ENCODE measurements at regions not wholly inside any gene's neighbourhood (a gene's known extent, or its start where the extent isn't known, plus 50 kb on each side); places are given as distances from the start of the nearest gene placed in this dataset.

GRCh38 chr3:188007897-188008296, 146.1 kb upstream of the LPP start (continued):
- TF ChIP-seq HOXC10 (CRISPR knock-in tag; IDR thresholded peaks at IDR 0.05), result no peak

GRCh38 chr3:188008582-188009213, 145.3 kb upstream of the LPP start:
- no peaks in the 10 kb centered on the region for H3K36me3 ChIP-seq (ENCODE audit: control insufficient read depth in 2 of 2, insufficient read depth in 1 of 2, low read length in 2 of 2)
- no peak overlapping the region for H3K27ac ChIP-seq (ENCODE audit: extremely low read depth, low read depth, low read length)
- no peaks in the 10 kb centered on the region for H3K4me1 ChIP-seq (ENCODE audit: control insufficient read depth, insufficient read depth, low read length)
- H3K4me3 ChIP-seq (ENCODE audit: low read depth, low read length), result no peak overlapping the region
- CTCF ChIA-PET, result interaction anchor here (0.6 kb wide), 1 partner anchor 9 kb away, joined by 3 read pairs; no protein-coding TSS in a partner anchor
- no peaks in the 10 kb centered on the region for H3K9me3 ChIP-seq (ENCODE audit: control insufficient read depth, insufficient read depth, low read depth, low read length)
- POLR2A ChIA-PET, result interaction anchor here (0.6 to 1.2 kb wide), 2 partner anchors 16 to 1063 kb away, joined by 3 read pairs; no protein-coding TSS in a partner anchor
- TF ChIP-seq ZNF26 (tag by site-specific recombination; IDR thresholded peaks at IDR 0.05), result no peak
- no peak for TF ChIP-seq ZNF16 (tag by site-specific recombination; IDR thresholded peaks at IDR 0.05; ENCODE audit: low read depth)
- no peak for TF ChIP-seq PBX3 (CRISPR knock-in tag; IDR thresholded peaks at IDR 0.05)
- no peak for TF ChIP-seq ZNF510 (tag by site-specific recombination; IDR thresholded peaks at IDR 0.05; ENCODE audit: insufficient replicate concordance)
- TF ChIP-seq ZBTB6 (tag by site-specific recombination; IDR thresholded peaks at IDR 0.05), result no peak

- Histone ChIP-seq H3K4me1 (ENCODE audit: control insufficient read depth, insufficient read depth, low read length) (no peaks in the 10 kb centered on the region), H3K36me3 (ENCODE audit: control insufficient read depth in 2 of 2, insufficient read depth in 1 of 2, low read length in 2 of 2) (no peaks in the 10 kb centered on the region), H3K9me3 (ENCODE audit: control insufficient read depth, insufficient read depth, low read depth, low read length) (no peaks in the 10 kb centered on the region), H3K27ac (ENCODE audit: extremely low read depth, low read depth, low read length) (no peak overlapping the region), H3K4me3 (ENCODE audit: low read depth, low read length) (no peak overlapping the region)
- CTCF ChIA-PET, result no interaction called here
- POLR2A ChIA-PET, result interaction anchor here (1.0 kb wide), 1 partner anchor 271 kb away, joined by 3 read pairs; no protein-coding TSS in a partner anchor
- TF ChIP-seq ZNF174 (tag by site-specific recombination; IDR thresholded peaks at IDR 0.05), result no peak
- TF ChIP-seq ZNF513 (tag by site-specific recombination; IDR thresholded peaks at IDR 0.05), result no peak
- no peak for TF ChIP-seq ZNF514 (tag by site-specific recombination; IDR thresholded peaks at IDR 0.05)
- TF ChIP-seq ZNF837 (tag by site-specific recombination; IDR thresholded peaks at IDR 0.05), result no peak
- no peak for TF ChIP-seq PRDM4 (tag by site-specific recombination; IDR thresholded peaks at IDR 0.05)
- no peak for TF ChIP-seq KLF7 (tag by site-specific recombination; IDR thresholded peaks at IDR 0.05; ENCODE audit: borderline replicate concordance)
- no peak for TF ChIP-seq ZNF214 (tag by site-specific recombination; IDR thresholded peaks at IDR 0.05; ENCODE audit: borderline replicate concordance)
- TF ChIP-seq ZNF19 (tag by site-specific recombination; IDR thresholded peaks at IDR 0.05; ENCODE audit: low read depth), result no peak
- TF ChIP-seq ZNF114 (tag by site-specific recombination; IDR thresholded peaks at IDR 0.05), result no peak
- TF ChIP-seq ZNF560 (tag by site-specific recombination; IDR thresholded peaks at IDR 0.05; ENCODE audit: borderline replicate concordance), result no peak
- TF ChIP-seq BCL11A (tag by site-specific recombination; IDR thresholded peaks at IDR 0.05; ENCODE audit: low read depth), result no peak
- TF ChIP-seq ZNF26 (tag by site-specific recombination; IDR thresholded peaks at IDR 0.05), result no peak
- TF ChIP-seq ZNF521 (tag by site-specific recombination; IDR thresholded peaks at IDR 0.05), result no peak
- TF ChIP-seq AEBP2 (tag by site-specific recombination; IDR thresholded peaks at IDR 0.05; ENCODE audit: borderline replicate concordance), result no peak
Measured at GRCh38 chr3:188010478-188010877, 143.5 kb upstream of the LPP start.

Measured in HEK293 (cell line).